Muscle layer of colon (tissue), 2 donors: ENCODE measurements at regions not wholly inside any gene's neighbourhood (a gene's known extent, or its start where the extent isn't known, plus 50 kb on each side); places are given as distances from the start of the nearest gene placed in this dataset.
A peak's percentile ranks its signal among the peaks of the same experiment; 100 is the strongest.

Source experiments
- H3K27ac ChIP-seq: one replicate; pipeline ENCODE4 v1.7.0; 2013; ENCODE audit warnings: low read depth, mild to moderate bottlenecking, low read length, moderate library complexity
- H3K27me3 ChIP-seq, 2 donors: one replicate each; pipeline ENCODE4 v1.7.0; 2013; ENCODE audit warnings: low read length in 2 of 2, mild to moderate bottlenecking in 2 of 2; ENCODE audit not compliant: insufficient read depth in 2 of 2, control insufficient read depth in 1 of 2
- H3K36me3 ChIP-seq: one replicate; pipeline ENCODE4 v1.7.0; 2013; ENCODE audit warnings: mild to moderate bottlenecking, low read length; ENCODE audit not compliant: insufficient read depth
- H3K4me1 ChIP-seq: one replicate; pipeline ENCODE4 v1.7.0; 2013; ENCODE audit warnings: mild to moderate bottlenecking, low read length; ENCODE audit not compliant: insufficient read depth
- H3K4me3 ChIP-seq, 2 donors: one replicate each; pipeline ENCODE4 v1.7.0; 2013; ENCODE audit warnings: low read length in 2 of 2, low read depth in 1 of 2, mild to moderate bottlenecking in 1 of 2, moderate library complexity in 1 of 2
- H3K9ac ChIP-seq: one replicate; pipeline ENCODE4 v1.7.0; 2013; ENCODE audit warnings: low read length
- H3K9me3 ChIP-seq: one replicate; pipeline ENCODE4 v1.7.0; 2013; ENCODE audit warnings: mild to moderate bottlenecking, low read length
- donor health status: abdominal sarcoma.
- donor health status: Adenocarcinoma of cecum.

- H3K27ac ChIP-seq: no peak overlapping the region
These were observed 51.2 kb upstream of the ZNF366 start for GRCh38 chr5:72558383-72558782.

DNA sequence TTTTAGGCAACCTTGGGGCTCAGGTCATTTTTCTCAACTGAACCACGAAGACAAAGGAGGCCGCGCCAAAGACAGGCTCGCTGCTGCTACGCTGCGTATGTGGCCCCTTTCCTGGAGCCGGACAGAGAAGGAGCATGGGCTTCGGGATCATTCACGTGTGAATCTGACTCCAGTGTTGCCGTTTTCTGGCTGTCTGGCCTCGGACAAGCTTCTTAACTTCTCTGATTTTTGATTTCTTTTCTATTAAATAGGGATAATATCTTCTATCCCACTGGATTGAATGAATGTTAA is 50.8 kb upstream of the ZNF366 start:
- H3K36me3 ChIP-seq: no peaks in the 10 kb centered on the region
- no peak overlapping the region for H3K9ac ChIP-seq
- no peak overlapping the region for H3K27ac ChIP-seq
- H3K9me3 ChIP-seq: no peaks in the 10 kb centered on the region
- no peaks in the 10 kb centered on the region for H3K27me3 ChIP-seq
- H3K4me1 ChIP-seq: peaks cover 9% of the 10 kb centered on the region
- no peak overlapping the region for H3K4me3 ChIP-seq

More at GRCh38 chr5:72558383-72558782, 51.2 kb upstream of the ZNF366 start:
- Histone ChIP-seq H3K36me3 (no peaks in the 10 kb centered on the region), H3K9me3 (no peaks in the 10 kb centered on the region), H3K9ac (no peak overlapping the region), H3K4me3 (no peak overlapping the region), H3K27me3 (no peaks in the 10 kb centered on the region), H3K4me1 (peaks cover 9% of the 10 kb centered on the region)

GRCh38 chr5:72557167-72558045 is 50.2 kb upstream of the ZNF366 start:
- peak overlapping the region in 1 of 2 donors; percentile 51 for H3K4me3 ChIP-seq
- peaks cover 9% of the 10 kb centered on the region for H3K4me1 ChIP-seq
- H3K36me3 ChIP-seq: no peaks in the 10 kb centered on the region
- H3K27ac ChIP-seq: peak overlapping the region; percentile 45
- no peaks in the 10 kb centered on the region for H3K9me3 ChIP-seq
- no peaks in the 10 kb centered on the region for H3K27me3 ChIP-seq
- H3K9ac ChIP-seq: no peak overlapping the region
